ENCODE measurements at regions not wholly inside any gene's neighbourhood (a gene's known extent, or its start where the extent isn't known, plus 50 kb on each side); places are given as distances from the start of the nearest gene placed in this dataset.

GRCh38 chr6:4349323-4349722 is 213.9 kb upstream of the ECI2 start:
- in situ Hi-C loops (cut with MboI; ENCODE audit: low sequenced_read_pairs, unreplicated experiment): no loop called here
- TF ChIP-seq CTCF (IDR thresholded peaks at IDR 0.05; ENCODE audit: borderline replicate concordance, control extremely low read depth, extremely low read depth, insufficient read depth, missing control alignments): no peak
- no peak for DNase-seq (ENCODE audit: low spot score)

GRCh38 chr6:4348462-4349112 is 213.2 kb upstream of the ECI2 start:
- in situ Hi-C loops (cut with MboI; ENCODE audit: low sequenced_read_pairs, unreplicated experiment): no loop called here
- TF ChIP-seq CTCF (IDR thresholded peaks at IDR 0.05; ENCODE audit: borderline replicate concordance, control extremely low read depth, extremely low read depth, insufficient read depth, missing control alignments): no peak
- DNase-seq (ENCODE audit: low spot score): peak; percentile 70

GRCh38 chr6:4347877-4348276 is 212.5 kb upstream of the ECI2 start:
- no peak for DNase-seq (ENCODE audit: low spot score)
- no peak for TF ChIP-seq CTCF (IDR thresholded peaks at IDR 0.05; ENCODE audit: borderline replicate concordance, control extremely low read depth, extremely low read depth, insufficient read depth, missing control alignments)
- in situ Hi-C loops (cut with MboI; ENCODE audit: low sequenced_read_pairs, unreplicated experiment): no loop called here

GRCh38 chr6:4346659-4347333 is 211.4 kb upstream of the ECI2 start:
- in situ Hi-C loops (cut with MboI; ENCODE audit: low sequenced_read_pairs, unreplicated experiment): no loop called here
- TF ChIP-seq CTCF (IDR thresholded peaks at IDR 0.05; ENCODE audit: borderline replicate concordance, control extremely low read depth, extremely low read depth, insufficient read depth, missing control alignments): no peak
- no peak for DNase-seq (ENCODE audit: low spot score)

GRCh38 chr6:4345543-4345942 is 210.2 kb upstream of the ECI2 start:
- in situ Hi-C loops (cut with MboI; ENCODE audit: low sequenced_read_pairs, unreplicated experiment): no loop called here
- no peak for TF ChIP-seq CTCF (IDR thresholded peaks at IDR 0.05; ENCODE audit: borderline replicate concordance, control extremely low read depth, extremely low read depth, insufficient read depth, missing control alignments)

GRCh38 chr6:4344317-4344899 is 209.0 kb upstream of the ECI2 start:
- in situ Hi-C loops (cut with MboI; ENCODE audit: low sequenced_read_pairs, unreplicated experiment): no loop called here
- no peak for DNase-seq (ENCODE audit: low spot score)
- no peak for TF ChIP-seq CTCF (IDR thresholded peaks at IDR 0.05; ENCODE audit: borderline replicate concordance, control extremely low read depth, extremely low read depth, insufficient read depth, missing control alignments)

More at GRCh38 chr6:4345543-4345942, 210.2 kb upstream of the ECI2 start:
- DNase-seq (ENCODE audit: low spot score): no peak
